GM19463 (cell line): ENCODE measurements at regions not wholly inside any gene's neighbourhood (a gene's known extent, or its start where the extent isn't known, plus 50 kb on each side); places are given as distances from the start of the nearest gene placed in this dataset.

ENCODE experiments used
- ATAC-seq: cut with Tn5 transposase; IDR thresholded peaks from one replicate; pipeline ENCODE4 v1.9.1; 2021; ENCODE audit warnings: mild to moderate bottlenecking, moderate library complexity; ENCODE audit not compliant: unreplicated experiment

- peak; percentile 72 for ATAC-seq
These were observed 58.8 kb upstream of the ZNF804B start for GRCh38 chr7:88700725-88701124.

- ATAC-seq, result no peak
These were observed 65.3 kb upstream of the ZNF804B start for GRCh38 chr7:88694207-88694606.

- no peak for ATAC-seq
These were observed 66.4 kb upstream of the ZNF804B start for GRCh38 chr7:88693131-88693530.

- ATAC-seq, result no peak
These were observed 67.0 kb upstream of the ZNF804B start for GRCh38 chr7:88692493-88692892.

GRCh38 chr7:88689821-88690220, 69.7 kb upstream of the ZNF804B start:
- ATAC-seq, result no peak

- no peak for ATAC-seq
These were observed 71.3 kb upstream of the ZNF804B start for GRCh38 chr7:88688222-88688621.

GRCh38 chr7:88686468-88687229, 72.9 kb upstream of the ZNF804B start:
- no peak for ATAC-seq

GRCh38 chr7:88681682-88682081, 77.8 kb upstream of the ZNF804B start:
- no peak for ATAC-seq

GRCh38 chr7:88670536-88670935, 89.0 kb upstream of the ZNF804B start:
- peak; percentile 15 for ATAC-seq

- peak; percentile 59 for ATAC-seq
These were observed 89.6 kb upstream of the ZNF804B start for GRCh38 chr7:88669913-88670312.

GRCh38 chr7:88668591-88668990, 90.9 kb upstream of the ZNF804B start:
- ATAC-seq, result no peak

- ATAC-seq, result no peak
These were observed 92.9 kb upstream of the ZNF804B start for GRCh38 chr7:88666626-88667025.

- no peak for ATAC-seq
These were observed 93.5 kb upstream of the ZNF804B start for GRCh38 chr7:88665892-88666514.

- ATAC-seq, result no peak
These were observed 94.8 kb upstream of the ZNF804B start for GRCh38 chr7:88664630-88665233.

GRCh38 chr7:88661921-88662320, 97.6 kb upstream of the ZNF804B start:
- ATAC-seq, result no peak

GRCh38 chr7:88647825-88648224, 111.7 kb upstream of the ZNF804B start:
- ATAC-seq, result no peak

- ATAC-seq, result no peak
These were observed 120.9 kb upstream of the ZNF804B start for GRCh38 chr7:88638583-88638982.

- no peak for ATAC-seq
These were observed 121.7 kb upstream of the ZNF804B start for GRCh38 chr7:88637795-88638194.

GRCh38 chr7:88635149-88635548, 124.4 kb upstream of the ZNF804B start:
- no peak for ATAC-seq

- ATAC-seq, result no peak
These were observed 129.9 kb upstream of the ZNF804B start for GRCh38 chr7:88629559-88629958.

GRCh38 chr7:88628363-88629085, 131.0 kb upstream of the ZNF804B start:
- ATAC-seq, result peak; percentile 99

GRCh38 chr7:88617185-88617584, 142.3 kb upstream of the ZNF804B start:
- ATAC-seq, result no peak
